ENCODE measurements at regions not wholly inside any gene's neighbourhood (a gene's known extent, or its start where the extent isn't known, plus 50 kb on each side); places are given as distances from the start of the nearest gene placed in this dataset.

- H3K27ac ChIP-seq = no peak overlapping the region
- TF ChIP-seq ZFX (IDR thresholded peaks at IDR 0.05; ENCODE audit: borderline replicate concordance) = no peak
- no peak for TF ChIP-seq CTCF (IDR thresholded peaks at IDR 0.05)
Observed at GRCh38 chr3:104526901-104527401, 839.8 kb upstream of the ALCAM start.

DNA sequence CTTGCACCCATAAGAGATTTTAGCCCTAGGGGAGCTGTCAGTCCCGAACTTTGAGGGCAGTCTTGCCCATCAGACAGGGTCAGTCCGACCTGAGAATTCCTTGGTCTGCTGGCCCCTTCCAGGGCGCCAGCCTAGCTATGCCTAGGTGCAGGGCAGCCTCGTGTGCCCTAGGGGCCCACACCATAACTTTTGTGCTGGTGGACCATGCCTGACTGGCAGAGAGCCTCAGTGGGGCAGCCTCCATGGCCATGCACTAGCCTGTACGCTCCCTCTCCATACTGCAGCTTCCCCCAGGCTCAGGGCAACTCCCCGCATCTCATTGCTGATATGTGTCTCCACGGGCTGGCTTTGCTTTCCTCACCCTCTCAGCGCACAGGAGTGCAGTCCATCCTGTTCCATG lies 835.8 kb upstream of the ALCAM start:
- TF ChIP-seq ZFX (IDR thresholded peaks at IDR 0.05; ENCODE audit: borderline replicate concordance) (no peak), CTCF (IDR thresholded peaks at IDR 0.05) (no peak)
- no peak overlapping the region for H3K27ac ChIP-seq

GRCh38 chr3:104536715-104537114 lies 830.0 kb upstream of the ALCAM start:
- TF ChIP-seq ZFX (IDR thresholded peaks at IDR 0.05; ENCODE audit: borderline replicate concordance) (no peak), CTCF (IDR thresholded peaks at IDR 0.05) (no peak)
- no peak overlapping the region for H3K27ac ChIP-seq

DNA sequence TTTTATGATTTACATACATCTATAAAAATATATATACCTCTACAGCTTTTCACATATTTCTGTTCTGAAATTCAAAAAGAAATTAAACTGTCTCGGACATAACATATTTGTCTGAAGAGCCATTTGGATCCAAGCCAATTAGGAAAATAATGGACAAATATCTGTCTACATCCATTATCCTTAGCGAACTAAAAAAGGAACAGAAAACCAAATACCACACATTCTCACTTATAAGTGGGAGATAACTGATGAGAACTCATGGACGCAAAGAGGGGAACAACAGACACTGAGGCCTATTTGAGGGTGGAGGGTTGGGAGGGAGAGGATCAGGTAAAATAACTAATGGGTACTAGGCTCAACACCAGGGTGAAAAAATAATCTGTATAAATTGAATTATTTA lies 829.4 kb upstream of the ALCAM start:
- TF ChIP-seq CTCF (IDR thresholded peaks at IDR 0.05) (no peak), ZFX (IDR thresholded peaks at IDR 0.05; ENCODE audit: borderline replicate concordance) (no peak)
- no peak overlapping the region for H3K27ac ChIP-seq

DNA sequence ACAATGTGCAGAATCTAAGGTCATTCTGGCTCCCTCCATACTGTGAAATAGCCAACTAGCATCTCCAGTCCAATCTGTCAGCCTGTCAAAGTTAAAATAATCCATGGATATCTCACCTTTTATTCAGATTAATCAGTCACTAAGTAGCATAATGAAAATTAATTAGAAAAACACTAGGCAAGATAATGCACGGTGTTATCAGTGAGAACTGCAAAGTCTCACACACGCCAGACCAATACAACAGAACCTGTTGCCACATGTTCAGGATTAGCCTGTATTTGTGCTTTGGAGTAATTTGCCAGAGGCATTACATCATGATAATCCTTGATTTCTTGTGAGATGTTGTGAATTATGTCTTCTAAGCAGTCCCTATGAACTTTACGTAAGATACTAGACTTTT lies 820.4 kb upstream of the ALCAM start:
- H3K27ac ChIP-seq = no peak overlapping the region
- TF ChIP-seq CTCF (IDR thresholded peaks at IDR 0.05) = no peak
- no peak for TF ChIP-seq ZFX (IDR thresholded peaks at IDR 0.05; ENCODE audit: borderline replicate concordance)

- TF ChIP-seq ZFX (IDR thresholded peaks at IDR 0.05; ENCODE audit: borderline replicate concordance) = no peak
- no peak for TF ChIP-seq CTCF (IDR thresholded peaks at IDR 0.05)
- no peak overlapping the region for H3K27ac ChIP-seq
Observed at GRCh38 chr3:104547031-104547430, 819.7 kb upstream of the ALCAM start.

- TF ChIP-seq CTCF (IDR thresholded peaks at IDR 0.05) = no peak
- no peak for TF ChIP-seq ZFX (IDR thresholded peaks at IDR 0.05; ENCODE audit: borderline replicate concordance)
- no peak overlapping the region for H3K27ac ChIP-seq
Observed at GRCh38 chr3:104548401-104548800, 818.3 kb upstream of the ALCAM start.

All from 22Rv1 (cell line).